ENCODE measurements at regions not wholly inside any gene's neighbourhood (a gene's known extent, or its start where the extent isn't known, plus 50 kb on each side); places are given as distances from the start of the nearest gene placed in this dataset.

DNA sequence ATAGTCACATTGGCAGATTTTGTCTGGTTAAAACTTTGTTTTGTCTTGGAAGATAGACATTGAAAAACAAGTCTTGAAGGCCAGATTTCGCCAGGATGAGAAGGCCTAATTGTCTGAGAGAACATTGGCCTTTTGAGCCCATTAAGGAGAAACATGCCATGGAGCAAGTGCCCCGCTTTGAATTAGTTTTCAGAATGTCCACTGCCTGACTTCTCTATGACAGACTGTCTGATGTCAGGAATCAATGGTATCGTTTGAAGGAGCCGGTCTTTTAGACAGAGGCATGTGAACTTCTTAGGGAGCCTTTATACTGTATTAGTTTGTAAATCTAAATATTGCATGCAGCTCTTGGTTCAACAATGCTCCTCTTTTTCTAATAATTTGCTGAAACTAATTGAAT, 155.9 kb downstream of the DLEU7 start:
- no peak for TF ChIP-seq ZNF24 (tag by site-specific recombination; IDR thresholded peaks at IDR 0.05)
- TF ChIP-seq, protein P1, sequence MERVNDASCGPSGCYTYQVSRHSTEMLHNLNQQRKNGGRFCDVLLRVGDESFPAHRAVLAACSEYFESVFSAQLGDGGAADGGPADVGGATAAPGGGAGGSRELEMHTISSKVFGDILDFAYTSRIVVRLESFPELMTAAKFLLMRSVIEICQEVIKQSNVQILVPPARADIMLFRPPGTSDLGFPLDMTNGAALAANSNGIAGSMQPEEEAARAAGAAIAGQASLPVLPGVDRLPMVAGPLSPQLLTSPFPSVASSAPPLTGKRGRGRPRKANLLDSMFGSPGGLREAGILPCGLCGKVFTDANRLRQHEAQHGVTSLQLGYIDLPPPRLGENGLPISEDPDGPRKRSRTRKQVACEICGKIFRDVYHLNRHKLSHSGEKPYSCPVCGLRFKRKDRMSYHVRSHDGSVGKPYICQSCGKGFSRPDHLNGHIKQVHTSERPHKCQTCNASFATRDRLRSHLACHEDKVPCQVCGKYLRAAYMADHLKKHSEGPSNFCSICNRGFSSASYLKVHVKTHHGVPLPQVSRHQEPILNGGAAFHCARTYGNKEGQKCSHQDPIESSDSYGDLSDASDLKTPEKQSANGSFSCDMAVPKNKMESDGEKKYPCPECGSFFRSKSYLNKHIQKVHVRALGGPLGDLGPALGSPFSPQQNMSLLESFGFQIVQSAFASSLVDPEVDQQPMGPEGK (tag by site-specific recombination; IDR thresholded peaks at IDR 0.05) = no peak
- TF ChIP-seq, protein P2, sequence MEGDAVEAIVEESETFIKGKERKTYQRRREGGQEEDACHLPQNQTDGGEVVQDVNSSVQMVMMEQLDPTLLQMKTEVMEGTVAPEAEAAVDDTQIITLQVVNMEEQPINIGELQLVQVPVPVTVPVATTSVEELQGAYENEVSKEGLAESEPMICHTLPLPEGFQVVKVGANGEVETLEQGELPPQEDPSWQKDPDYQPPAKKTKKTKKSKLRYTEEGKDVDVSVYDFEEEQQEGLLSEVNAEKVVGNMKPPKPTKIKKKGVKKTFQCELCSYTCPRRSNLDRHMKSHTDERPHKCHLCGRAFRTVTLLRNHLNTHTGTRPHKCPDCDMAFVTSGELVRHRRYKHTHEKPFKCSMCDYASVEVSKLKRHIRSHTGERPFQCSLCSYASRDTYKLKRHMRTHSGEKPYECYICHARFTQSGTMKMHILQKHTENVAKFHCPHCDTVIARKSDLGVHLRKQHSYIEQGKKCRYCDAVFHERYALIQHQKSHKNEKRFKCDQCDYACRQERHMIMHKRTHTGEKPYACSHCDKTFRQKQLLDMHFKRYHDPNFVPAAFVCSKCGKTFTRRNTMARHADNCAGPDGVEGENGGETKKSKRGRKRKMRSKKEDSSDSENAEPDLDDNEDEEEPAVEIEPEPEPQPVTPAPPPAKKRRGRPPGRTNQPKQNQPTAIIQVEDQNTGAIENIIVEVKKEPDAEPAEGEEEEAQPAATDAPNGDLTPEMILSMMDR (tag by site-specific recombination; IDR thresholded peaks at IDR 0.05) = no peak
- TF ChIP-seq ZFP37 (tag by site-specific recombination; IDR thresholded peaks at IDR 0.05) = no peak
- TF ChIP-seq, protein P3, sequence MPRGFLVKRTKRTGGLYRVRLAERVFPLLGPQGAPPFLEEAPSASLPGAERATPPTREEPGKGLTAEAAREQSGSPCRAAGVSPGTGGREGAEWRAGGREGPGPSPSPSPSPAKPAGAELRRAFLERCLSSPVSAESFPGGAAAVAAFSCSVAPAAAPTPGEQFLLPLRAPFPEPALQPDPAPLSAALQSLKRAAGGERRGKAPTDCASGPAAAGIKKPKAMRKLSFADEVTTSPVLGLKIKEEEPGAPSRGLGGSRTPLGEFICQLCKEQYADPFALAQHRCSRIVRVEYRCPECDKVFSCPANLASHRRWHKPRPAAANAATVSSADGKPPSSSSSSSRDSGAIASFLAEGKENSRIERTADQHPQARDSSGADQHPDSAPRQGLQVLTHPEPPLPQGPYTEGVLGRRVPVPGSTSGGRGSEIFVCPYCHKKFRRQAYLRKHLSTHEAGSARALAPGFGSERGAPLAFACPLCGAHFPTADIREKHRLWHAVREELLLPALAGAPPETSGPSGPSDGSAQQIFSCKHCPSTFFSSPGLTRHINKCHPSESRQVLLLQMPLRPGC (tag by site-specific recombination; IDR thresholded peaks at IDR 0.05) = no peak
- no peak for TF ChIP-seq ZNF223 (tag by site-specific recombination; IDR thresholded peaks at IDR 0.05)
- TF ChIP-seq ZNF202 (tag by site-specific recombination; IDR thresholded peaks at IDR 0.05; ENCODE audit: borderline replicate concordance) = no peak
- TF ChIP-seq ZNF274 (IDR thresholded peaks at IDR 0.05; ENCODE audit: low read length) = no peak
- TF ChIP-seq ZNF274 (tag by site-specific recombination; IDR thresholded peaks at IDR 0.05; ENCODE audit: borderline replicate concordance) = no peak
- TF ChIP-seq ZNF610 (tag by site-specific recombination; IDR thresholded peaks at IDR 0.05; ENCODE audit: borderline replicate concordance) = no peak
- no peak for TF ChIP-seq ZNF138 (tag by site-specific recombination; IDR thresholded peaks at IDR 0.05; ENCODE audit: borderline replicate concordance)
- TF ChIP-seq ZNF768 (tag by site-specific recombination; IDR thresholded peaks at IDR 0.05) = no peak

Measured in HEK293 (cell line).